ENCODE measurements at regions not wholly inside any gene's neighbourhood (a gene's known extent, or its start where the extent isn't known, plus 50 kb on each side); places are given as distances from the start of the nearest gene placed in this dataset.

DNA sequence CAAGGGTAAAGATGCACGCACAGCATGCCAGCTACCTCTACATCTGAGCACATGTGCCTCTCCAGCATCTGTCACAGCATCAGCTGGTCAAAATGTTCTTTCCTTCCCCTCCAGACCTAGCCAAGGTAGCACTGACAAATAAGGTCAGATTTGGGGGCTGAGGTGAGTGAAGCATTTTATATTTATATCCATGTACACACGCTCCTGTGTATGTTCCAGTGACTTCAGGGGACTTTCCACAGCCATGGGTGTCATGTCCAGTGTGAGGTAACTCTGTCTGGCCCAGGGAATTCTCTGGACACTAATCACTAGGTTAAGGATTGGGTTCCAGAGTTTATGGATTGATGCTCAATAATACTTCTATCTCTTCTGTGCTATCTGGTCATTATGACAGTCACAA, 165.2 kb upstream of the TP63 start:
- H3K9me3 ChIP-seq (ENCODE audit: severe bottlenecking), result no peaks in the 10 kb centered on the region
- H3K27ac ChIP-seq (ENCODE audit: poor library complexity, severe bottlenecking), result no peak overlapping the region
- ATAC-seq (ENCODE audit: low read depth), result no peak

DNA sequence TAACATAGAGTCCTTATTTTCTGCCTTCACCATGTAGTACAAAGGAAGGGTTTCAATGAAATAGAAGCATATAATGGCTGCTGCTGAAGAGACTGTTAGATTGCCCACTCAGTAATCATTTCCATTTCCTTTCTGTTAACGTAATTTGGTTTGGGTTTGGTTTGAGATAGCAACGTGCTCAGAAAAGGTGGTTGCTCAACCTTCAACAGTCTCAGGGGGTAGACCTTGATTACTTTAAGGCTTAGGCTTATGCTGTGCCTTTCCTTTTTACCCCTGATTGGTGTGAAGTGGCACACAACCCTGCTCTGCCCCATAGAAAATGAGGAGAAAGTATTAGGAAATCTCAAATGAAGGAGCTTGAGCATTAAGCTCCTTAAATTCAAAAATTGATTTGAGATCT, 163.7 kb upstream of the TP63 start:
- Histone ChIP-seq H3K36me3 (ENCODE audit: low read depth) (no peaks in the 10 kb centered on the region), H3K4me3 (ENCODE audit: severe bottlenecking) (no peak overlapping the region), H3K27me3 (ENCODE audit: insufficient read depth, poor library complexity, severe bottlenecking) (no peaks in the 10 kb centered on the region), H3K27ac (ENCODE audit: poor library complexity, severe bottlenecking) (no peak overlapping the region), H3K4me1 (ENCODE audit: insufficient read depth, poor library complexity, severe bottlenecking) (no peaks in the 10 kb centered on the region), H3K9me3 (ENCODE audit: severe bottlenecking) (no peaks in the 10 kb centered on the region)
- no peak for ATAC-seq (ENCODE audit: low read depth)
- TF ChIP-seq, protein P1, sequence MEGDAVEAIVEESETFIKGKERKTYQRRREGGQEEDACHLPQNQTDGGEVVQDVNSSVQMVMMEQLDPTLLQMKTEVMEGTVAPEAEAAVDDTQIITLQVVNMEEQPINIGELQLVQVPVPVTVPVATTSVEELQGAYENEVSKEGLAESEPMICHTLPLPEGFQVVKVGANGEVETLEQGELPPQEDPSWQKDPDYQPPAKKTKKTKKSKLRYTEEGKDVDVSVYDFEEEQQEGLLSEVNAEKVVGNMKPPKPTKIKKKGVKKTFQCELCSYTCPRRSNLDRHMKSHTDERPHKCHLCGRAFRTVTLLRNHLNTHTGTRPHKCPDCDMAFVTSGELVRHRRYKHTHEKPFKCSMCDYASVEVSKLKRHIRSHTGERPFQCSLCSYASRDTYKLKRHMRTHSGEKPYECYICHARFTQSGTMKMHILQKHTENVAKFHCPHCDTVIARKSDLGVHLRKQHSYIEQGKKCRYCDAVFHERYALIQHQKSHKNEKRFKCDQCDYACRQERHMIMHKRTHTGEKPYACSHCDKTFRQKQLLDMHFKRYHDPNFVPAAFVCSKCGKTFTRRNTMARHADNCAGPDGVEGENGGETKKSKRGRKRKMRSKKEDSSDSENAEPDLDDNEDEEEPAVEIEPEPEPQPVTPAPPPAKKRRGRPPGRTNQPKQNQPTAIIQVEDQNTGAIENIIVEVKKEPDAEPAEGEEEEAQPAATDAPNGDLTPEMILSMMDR (IDR thresholded peaks at IDR 0.05; ENCODE audit: poor library complexity, severe bottlenecking), result no peak
- no peak for DNase-seq (ENCODE audit: low spot score)

More for the DNA sequence above, 165.2 kb upstream of the TP63 start:
- H3K36me3 ChIP-seq (ENCODE audit: low read depth), result no peaks in the 10 kb centered on the region
- H3K4me3 ChIP-seq (ENCODE audit: severe bottlenecking), result no peak overlapping the region
- DNase-seq (ENCODE audit: low spot score), result no peak
- H3K4me1 ChIP-seq (ENCODE audit: insufficient read depth, poor library complexity, severe bottlenecking), result no peaks in the 10 kb centered on the region
- TF ChIP-seq, protein P1 (IDR thresholded peaks at IDR 0.05; ENCODE audit: poor library complexity, severe bottlenecking), result no peak
- H3K27me3 ChIP-seq (ENCODE audit: insufficient read depth, poor library complexity, severe bottlenecking), result no peaks in the 10 kb centered on the region

DNA sequence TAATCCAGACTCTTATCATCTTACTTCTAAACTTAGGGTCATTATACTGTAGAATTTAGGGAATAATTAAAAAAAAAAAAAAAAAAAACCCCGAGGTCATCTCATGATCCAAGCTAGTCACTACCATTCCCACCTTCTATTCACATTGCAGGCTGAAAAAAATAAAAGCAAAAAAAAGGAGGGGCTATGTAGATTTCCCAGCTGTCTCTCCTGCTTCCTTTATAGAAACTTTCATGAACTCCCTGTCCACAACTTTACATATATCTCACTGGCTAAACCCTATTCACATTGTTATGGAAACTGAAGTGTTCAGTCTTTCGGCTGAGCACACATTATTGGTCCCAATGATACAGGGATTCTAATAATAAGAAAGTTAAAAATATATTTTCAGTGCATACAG, 156.2 kb upstream of the TP63 start:
- no peaks in the 10 kb centered on the region for H3K9me3 ChIP-seq (ENCODE audit: severe bottlenecking)
- no peaks in the 10 kb centered on the region for H3K4me1 ChIP-seq (ENCODE audit: insufficient read depth, poor library complexity, severe bottlenecking)
- no peaks in the 10 kb centered on the region for H3K36me3 ChIP-seq (ENCODE audit: low read depth)
- TF ChIP-seq, protein P1 (IDR thresholded peaks at IDR 0.05; ENCODE audit: poor library complexity, severe bottlenecking), result no peak
- H3K27ac ChIP-seq (ENCODE audit: poor library complexity, severe bottlenecking), result no peak overlapping the region
- no peak for ATAC-seq (ENCODE audit: low read depth)
- H3K27me3 ChIP-seq (ENCODE audit: insufficient read depth, poor library complexity, severe bottlenecking), result no peaks in the 10 kb centered on the region
- H3K4me3 ChIP-seq (ENCODE audit: severe bottlenecking), result no peak overlapping the region
- no peak for DNase-seq (ENCODE audit: low spot score)

DNA sequence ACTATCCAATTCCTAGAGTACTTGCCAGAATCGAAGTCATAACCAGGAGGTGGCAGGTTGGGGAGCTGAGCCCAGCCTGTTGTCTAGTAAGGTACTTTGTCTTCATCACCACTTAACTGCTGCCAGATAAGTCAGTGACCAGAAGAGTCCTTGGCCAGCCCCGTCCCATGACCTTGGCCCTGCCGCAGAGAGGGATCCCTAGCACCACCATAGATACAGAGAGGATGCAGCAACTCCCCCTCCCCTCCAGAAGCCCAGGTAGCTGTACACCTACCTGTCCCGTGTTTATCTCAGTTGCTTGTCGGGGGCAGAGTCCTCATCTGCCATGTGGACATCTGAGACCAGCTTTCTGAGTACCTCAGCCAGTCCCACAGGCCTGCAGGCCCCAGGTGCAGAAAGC, 153.6 kb upstream of the TP63 start:
- ATAC-seq (ENCODE audit: low read depth) (no peak), DNase-seq (ENCODE audit: low spot score) (no peak)
- H3K4me3 ChIP-seq (ENCODE audit: severe bottlenecking), result no peak overlapping the region
- H3K27ac ChIP-seq (ENCODE audit: poor library complexity, severe bottlenecking), result no peak overlapping the region
- no peaks in the 10 kb centered on the region for H3K27me3 ChIP-seq (ENCODE audit: insufficient read depth, poor library complexity, severe bottlenecking)
- TF ChIP-seq, protein P1 (IDR thresholded peaks at IDR 0.05; ENCODE audit: poor library complexity, severe bottlenecking), result no peak
- H3K36me3 ChIP-seq (ENCODE audit: low read depth), result no peaks in the 10 kb centered on the region
- no peaks in the 10 kb centered on the region for H3K4me1 ChIP-seq (ENCODE audit: insufficient read depth, poor library complexity, severe bottlenecking)
- peaks cover 2% of the 10 kb centered on the region for H3K9me3 ChIP-seq (ENCODE audit: severe bottlenecking)

DNA sequence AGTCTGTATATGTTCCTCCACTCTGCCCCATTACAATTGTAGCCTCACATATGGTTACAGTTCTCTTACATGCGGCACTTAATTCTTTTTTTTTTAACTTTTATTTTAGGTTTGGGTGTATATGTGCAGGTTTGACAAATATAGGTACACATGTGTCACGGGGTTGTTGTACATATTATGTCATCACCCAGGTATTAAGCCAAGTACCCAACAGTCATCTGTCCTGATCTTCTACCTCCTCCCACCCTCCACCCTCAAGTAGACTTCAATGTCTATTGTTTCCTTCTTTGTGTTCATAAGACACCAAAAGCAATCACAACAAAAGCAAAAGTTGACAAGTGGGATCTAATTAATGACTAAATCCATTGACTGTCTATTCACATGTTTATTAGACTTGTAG, 144.6 kb upstream of the TP63 start:
- Histone ChIP-seq H3K9me3 (ENCODE audit: severe bottlenecking) (peaks cover 2% of the 10 kb centered on the region), H3K4me1 (ENCODE audit: insufficient read depth, poor library complexity, severe bottlenecking) (peaks cover 27% of the 10 kb centered on the region), H3K36me3 (ENCODE audit: low read depth) (no peaks in the 10 kb centered on the region), H3K27ac (ENCODE audit: poor library complexity, severe bottlenecking) (no peak overlapping the region), H3K4me3 (ENCODE audit: severe bottlenecking) (no peak overlapping the region), H3K27me3 (ENCODE audit: insufficient read depth, poor library complexity, severe bottlenecking) (no peaks in the 10 kb centered on the region)
- no peak for DNase-seq (ENCODE audit: low spot score)
- ATAC-seq (ENCODE audit: low read depth), result no peak
- TF ChIP-seq, protein P1 (IDR thresholded peaks at IDR 0.05; ENCODE audit: poor library complexity, severe bottlenecking), result no peak
